ENCODE measurements at regions not wholly inside any gene's neighbourhood (a gene's known extent, or its start where the extent isn't known, plus 50 kb on each side); places are given as distances from the start of the nearest gene placed in this dataset.
A peak's percentile ranks its signal among the peaks of the same experiment; 100 is the strongest.

DNA sequence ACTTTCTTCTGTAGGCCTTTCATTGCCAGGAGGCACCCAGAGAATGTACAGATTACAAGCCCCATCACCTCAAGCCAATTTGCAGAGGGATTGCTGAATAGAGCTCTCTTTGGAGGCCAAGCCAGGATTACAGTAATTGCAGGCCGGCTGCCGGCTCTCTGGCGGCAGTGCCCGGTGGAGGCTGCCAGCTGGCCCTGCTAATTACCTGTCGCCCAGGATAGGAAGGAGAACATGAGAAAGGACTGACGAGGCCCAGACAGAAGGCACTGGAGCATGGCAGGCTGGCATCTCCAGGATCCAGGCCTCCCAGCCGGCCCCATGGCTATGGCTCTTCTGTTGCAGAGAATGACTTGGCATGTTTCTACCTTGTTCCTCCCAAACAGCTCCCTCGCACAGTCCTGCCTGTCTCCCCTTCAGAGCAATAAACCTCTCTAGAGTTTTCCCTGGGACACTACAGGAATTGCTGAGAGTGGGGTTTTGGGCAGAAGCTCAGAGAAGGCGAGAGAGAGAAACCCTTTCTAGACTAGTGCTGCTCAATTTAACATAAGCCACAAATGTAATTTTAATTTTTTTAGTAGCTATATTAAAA is 273.6 kb upstream of the PROK2 start:
- no peak for DNase-seq (ENCODE audit: low read depth)

GRCh38 chr3:72055436-72055835 is 270.5 kb upstream of the PROK2 start:
- no peak for DNase-seq (ENCODE audit: low read depth)

GRCh38 chr3:72054976-72055375 is 270.0 kb upstream of the PROK2 start:
- DNase-seq (ENCODE audit: low read depth): no peak

GRCh38 chr3:72052841-72053409 is 268.0 kb upstream of the PROK2 start:
- no peak for DNase-seq (ENCODE audit: low read depth)

GRCh38 chr3:72050771-72051170 is 265.8 kb upstream of the PROK2 start:
- no peak for DNase-seq (ENCODE audit: low read depth)

GRCh38 chr3:72050048-72050632 is 265.2 kb upstream of the PROK2 start:
- DNase-seq (ENCODE audit: low read depth): no peak

- no peak for DNase-seq (ENCODE audit: low read depth)
These were observed 264.4 kb upstream of the PROK2 start for GRCh38 chr3:72049300-72049699.

GRCh38 chr3:72048873-72049272 is 263.9 kb upstream of the PROK2 start:
- no peak for DNase-seq (ENCODE audit: low read depth)

DNA sequence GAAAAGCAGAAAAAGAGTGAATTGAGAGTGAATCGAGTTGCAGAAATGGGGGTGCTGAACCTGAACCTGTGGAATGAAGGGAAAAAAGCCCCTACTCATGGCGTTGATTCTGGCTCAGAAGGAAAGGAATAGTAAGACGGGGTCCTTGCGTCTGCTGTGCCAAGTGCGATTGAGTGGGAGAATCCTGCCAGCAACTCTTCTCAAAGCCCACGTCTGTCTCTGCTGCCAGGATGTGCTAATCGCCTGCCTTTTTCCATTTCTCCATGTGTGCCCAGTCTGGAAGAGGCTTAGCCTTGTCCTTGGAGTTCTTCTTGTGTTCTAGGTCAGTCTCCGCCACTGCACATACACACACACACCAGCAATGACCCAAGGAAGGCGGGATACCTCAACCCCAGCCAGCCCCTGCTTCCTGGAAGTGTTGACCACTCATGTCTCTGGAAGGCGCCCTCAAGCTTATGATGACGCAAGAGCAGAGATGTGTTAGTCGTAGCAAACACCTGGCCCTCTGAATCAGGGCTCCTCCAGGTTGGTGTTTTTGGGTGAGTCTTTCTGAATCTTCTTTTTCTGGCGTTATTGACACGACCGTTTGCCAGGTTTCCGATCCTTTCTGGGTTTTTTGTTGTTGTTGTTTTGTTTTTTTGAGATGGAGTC is 262.4 kb upstream of the PROK2 start:
- no peak for DNase-seq (ENCODE audit: low read depth)

DNA sequence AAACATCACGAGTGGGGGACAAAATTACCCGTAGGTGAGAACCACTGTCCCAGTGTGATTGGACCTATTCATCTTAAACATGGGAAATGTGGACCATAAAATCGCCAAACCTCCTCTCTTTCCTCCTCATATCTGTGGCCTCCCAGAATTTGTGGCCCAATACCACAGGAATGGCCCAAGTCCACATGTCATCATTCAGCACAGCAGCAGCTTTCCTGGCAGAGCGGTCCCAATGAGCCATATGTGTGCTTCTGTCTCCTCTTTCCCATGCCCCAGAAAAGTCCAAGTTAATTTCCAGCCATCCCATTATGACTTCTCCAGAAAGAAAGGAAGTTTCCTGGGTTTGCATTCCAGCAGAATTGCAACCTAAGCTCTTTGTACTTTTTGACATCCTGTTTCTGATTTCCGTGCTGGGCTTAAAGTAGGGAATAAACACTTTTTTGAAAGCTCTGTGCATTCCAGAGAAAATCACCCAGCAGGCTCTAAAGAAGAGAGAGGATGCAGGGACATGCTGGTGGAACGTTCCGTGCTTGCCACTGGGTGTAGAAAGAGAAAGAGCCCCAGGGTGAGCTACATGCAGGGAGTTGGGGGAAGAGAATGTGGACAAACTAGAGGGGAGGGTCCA is 259.4 kb upstream of the PROK2 start:
- no peak for DNase-seq (ENCODE audit: low read depth)

GRCh38 chr3:72043204-72044133 is 258.5 kb upstream of the PROK2 start:
- no peak for DNase-seq (ENCODE audit: low read depth)

GRCh38 chr3:72042397-72043203 is 257.7 kb upstream of the PROK2 start:
- DNase-seq (ENCODE audit: low read depth): no peak

- DNase-seq (ENCODE audit: low read depth): peak; percentile 16
These were observed 256.6 kb upstream of the PROK2 start for GRCh38 chr3:72041511-72041910.

GRCh38 chr3:72041076-72041475 is 256.1 kb upstream of the PROK2 start:
- no peak for DNase-seq (ENCODE audit: low read depth)

DNA sequence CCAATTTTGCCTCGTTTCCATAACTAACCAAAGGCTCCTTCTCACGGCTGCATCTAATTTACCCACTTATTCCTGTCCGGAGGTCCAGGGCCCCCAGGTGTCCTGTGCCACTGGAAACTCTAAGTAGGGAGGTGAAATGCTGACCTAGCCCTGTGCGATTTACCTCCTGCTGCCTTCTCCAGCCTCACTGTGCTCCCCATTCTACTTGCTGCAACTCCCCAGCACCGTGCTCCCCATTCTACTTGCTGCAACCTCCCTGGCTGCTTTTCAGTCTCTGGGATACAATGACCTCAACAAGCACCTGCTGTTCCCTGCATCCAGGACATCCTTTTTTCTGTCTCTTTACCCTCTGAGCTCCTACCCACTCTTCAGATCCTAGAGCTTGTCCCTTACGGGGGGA is 254.7 kb upstream of the PROK2 start:
- no peak for DNase-seq (ENCODE audit: low read depth)

DNA sequence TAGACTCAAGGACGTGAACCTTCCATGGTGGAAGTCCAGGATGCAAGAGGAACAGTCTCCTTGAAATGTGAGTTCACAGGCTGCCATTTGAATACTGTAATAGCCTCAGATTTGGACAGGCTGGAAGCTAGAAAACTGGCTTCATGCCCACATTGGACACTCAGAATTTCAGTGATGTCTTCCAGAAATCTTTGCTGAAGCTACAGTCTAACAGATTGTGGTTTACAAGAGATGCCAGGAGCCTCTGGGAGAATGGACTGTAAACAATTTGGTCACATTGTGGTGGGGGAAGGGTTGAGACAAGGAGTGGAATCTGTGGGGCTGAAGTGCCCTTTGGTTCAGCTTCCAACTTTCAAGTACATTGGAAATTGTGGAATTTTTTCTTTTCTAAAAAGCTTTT is 252.0 kb upstream of the PROK2 start:
- no peak for DNase-seq (ENCODE audit: low read depth)

DNA sequence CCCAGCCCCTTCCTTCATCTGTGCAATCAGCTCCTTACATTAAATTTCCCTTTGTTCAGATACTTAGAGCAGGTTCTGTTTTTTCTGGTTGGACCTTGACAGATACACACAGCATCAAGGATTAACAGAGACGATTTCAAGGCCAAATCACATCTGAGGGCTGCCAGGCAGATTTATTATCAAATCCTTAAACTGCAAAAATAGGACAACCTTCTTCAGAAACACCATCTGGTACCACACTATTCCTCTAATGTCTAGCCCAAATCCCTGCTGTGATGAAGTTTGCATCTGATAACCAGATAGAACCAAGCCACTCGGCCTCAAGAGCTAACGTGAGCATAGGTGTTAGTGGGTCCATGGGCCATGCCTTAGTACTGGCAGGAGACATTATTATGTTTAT is 250.7 kb upstream of the PROK2 start:
- DNase-seq (ENCODE audit: low read depth): no peak

DNA sequence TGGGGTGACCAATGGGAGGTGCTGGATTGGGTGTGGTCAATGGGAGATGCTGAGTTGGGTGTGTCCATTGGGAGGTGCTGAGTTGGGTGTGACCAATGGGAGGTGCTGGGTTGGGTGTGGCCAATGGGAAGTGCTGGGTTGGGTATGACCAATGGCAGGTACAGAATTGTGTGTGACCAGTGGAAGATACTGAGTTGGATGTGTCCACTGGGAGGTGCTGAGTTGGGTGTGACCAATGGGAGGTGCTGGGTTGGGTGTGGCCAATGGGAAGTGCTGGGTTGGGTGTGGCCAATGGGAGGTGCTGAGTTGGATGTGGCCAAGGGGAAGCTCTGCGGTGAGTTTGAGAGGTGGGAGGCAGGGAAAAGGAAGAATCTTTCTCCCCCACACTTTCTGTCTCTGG is 250.0 kb upstream of the PROK2 start:
- DNase-seq (ENCODE audit: low read depth): no peak

- DNase-seq (ENCODE audit: low read depth): no peak
These were observed 248.9 kb upstream of the PROK2 start for GRCh38 chr3:72033666-72034428.

Data from forelimb muscle (tissue), 1 donor.